HEK293 (cell line): ENCODE measurements at regions not wholly inside any gene's neighbourhood (a gene's known extent, or its start where the extent isn't known, plus 50 kb on each side); places are given as distances from the start of the nearest gene placed in this dataset.

Source experiments
- CTCF ChIA-PET: fragments of 350-600 bp; formaldehyde crosslinking; extraction: SDS; loops from one replicate; lab custom pipeline; 2021; ENCODE audit warnings: antibody characterized with exemption; lab: Yijun Ruan, JAX
- POLR2A ChIA-PET: fragments of 300-600 bp; formaldehyde crosslinking; extraction: SDS; loops from one replicate; lab custom pipeline; 2020; ENCODE audit warnings: antibody characterized with exemption, inconsistent platforms; lab: Yijun Ruan, JAX
- H3K27ac ChIP-seq: fragments of 200-500 bp; sonication (Bioruptor generic); 2 replicates; pipeline ENCODE4 v1.5.1; 2014; ENCODE audit warnings: low read depth, low read length, control low read depth, inconsistent platforms; ENCODE audit errors: extremely low read depth
- H3K36me3 ChIP-seq, 2 experiments: fragments of 200-500 bp in 1 of 2; sonication (Bioruptor generic) in 1 of 2; 1 replicate in 1 of 2; 2 replicates in 1 of 2; pipeline ENCODE4 v1.5.1; 2014 to 2017; ENCODE audit warnings: inconsistent platforms in 2 of 2, low read length in 2 of 2; ENCODE audit not compliant: control insufficient read depth in 2 of 2, insufficient read depth in 1 of 2
- H3K4me1 ChIP-seq: fragments of 200-500 bp; sonication (Bioruptor generic); 2 replicates; pipeline ENCODE4 v1.5.1; 2014; ENCODE audit warnings: mild to moderate bottlenecking, low read length, inconsistent platforms; ENCODE audit not compliant: control insufficient read depth, insufficient read depth
- H3K4me3 ChIP-seq: 2 replicates; pipeline ENCODE4 v1.5.1; 2011; ENCODE audit warnings: low read depth, mild to moderate bottlenecking, control low read depth, low read length, moderate library complexity
- H3K9me3 ChIP-seq: fragments of 200-500 bp; sonication (Bioruptor generic); 2 replicates; pipeline ENCODE4 v1.5.1; 2014; ENCODE audit warnings: low read depth, low read length, inconsistent platforms; ENCODE audit not compliant: control insufficient read depth, insufficient read depth
- GLIS2 ChIP-seq: fragments of 450-650 bp; formaldehyde crosslinking; IDR thresholded peaks from 2 replicates; pipeline ENCODE4 v1.5.1; 2016; ENCODE audit warnings: missing biosample characterization, missing genetic modification characterization
- HOXC10 ChIP-seq: sonication (generic); formaldehyde crosslinking; IDR thresholded peaks from 2 replicates; pipeline ENCODE4 v1.8.1; 2023; ENCODE audit warnings: mild to moderate bottlenecking, missing genetic modification reagents
- PRDM2 ChIP-seq: fragments of 450-650 bp; formaldehyde crosslinking; IDR thresholded peaks from 2 replicates; pipeline ENCODE4 v1.5.1; 2016; ENCODE audit warnings: missing biosample characterization, missing genetic modification characterization, borderline replicate concordance
- SP2 ChIP-seq: fragments of 450-650 bp; formaldehyde crosslinking; IDR thresholded peaks from 2 replicates; pipeline ENCODE4 v1.5.1; 2016; ENCODE audit warnings: missing biosample characterization, missing genetic modification characterization
- TRIM28 ChIP-seq: IDR thresholded peaks from 2 replicates; pipeline ENCODE4 v1.6.1; 2011; ENCODE audit warnings: low read length, control low read depth, borderline replicate concordance
- ZBTB17 ChIP-seq: fragments of 450-650 bp; formaldehyde crosslinking; IDR thresholded peaks from 2 replicates; pipeline ENCODE4 v1.5.1; 2016; ENCODE audit warnings: missing biosample characterization, missing genetic modification characterization
- ZBTB48 ChIP-seq: fragments of 450-650 bp; formaldehyde crosslinking; IDR thresholded peaks from 2 replicates; pipeline ENCODE4 v1.5.1; 2016; ENCODE audit warnings: missing biosample characterization, missing genetic modification characterization
- ZBTB49 ChIP-seq: fragments of 450-650 bp; formaldehyde crosslinking; IDR thresholded peaks from 2 replicates; pipeline ENCODE4 v1.5.1; 2016; ENCODE audit warnings: missing biosample characterization, missing genetic modification characterization, low read depth
- ZEB2 ChIP-seq: fragments of 450-650 bp; formaldehyde crosslinking; IDR thresholded peaks from 2 replicates; pipeline ENCODE4 v1.5.1; 2016; ENCODE audit warnings: missing biosample characterization, missing genetic modification characterization
- ZNF2 ChIP-seq: fragments of 450-650 bp; formaldehyde crosslinking; IDR thresholded peaks from 2 replicates; pipeline ENCODE4 v1.5.1; 2016; ENCODE audit warnings: missing biosample characterization, missing genetic modification characterization
- ZNF221 ChIP-seq: fragments of 450-650 bp; formaldehyde crosslinking; IDR thresholded peaks from 2 replicates; pipeline ENCODE4 v1.5.1; 2017; ENCODE audit warnings: missing biosample characterization, missing genetic modification characterization, borderline replicate concordance
- ZNF239 ChIP-seq: fragments of 450-650 bp; formaldehyde crosslinking; IDR thresholded peaks from 2 replicates; pipeline ENCODE4 v1.5.1; 2016; ENCODE audit warnings: missing biosample characterization, missing genetic modification characterization
- ZNF37A ChIP-seq: fragments of 450-650 bp; IDR thresholded peaks from 2 replicates; pipeline ENCODE4 v1.5.1; 2018; ENCODE audit warnings: missing biosample characterization, missing genetic modification characterization
- ZNF426 ChIP-seq: fragments of 450-650 bp; formaldehyde crosslinking; IDR thresholded peaks from 2 replicates; pipeline ENCODE4 v1.5.1; 2017; ENCODE audit warnings: missing biosample characterization, missing genetic modification characterization, mild to moderate bottlenecking, inconsistent platforms, moderate library complexity
- ZNF501 ChIP-seq: fragments of 450-650 bp; formaldehyde crosslinking; IDR thresholded peaks from 2 replicates; pipeline ENCODE4 v1.5.1; 2016; ENCODE audit warnings: missing biosample characterization, missing genetic modification characterization
- ZNF544 ChIP-seq: fragments of 450-650 bp; formaldehyde crosslinking; IDR thresholded peaks from 2 replicates; pipeline ENCODE4 v1.5.0; 2017; ENCODE audit warnings: missing biosample characterization, missing genetic modification characterization
- ZNF707 ChIP-seq: fragments of 450-650 bp; formaldehyde crosslinking; IDR thresholded peaks from 2 replicates; pipeline ENCODE4 v1.5.1; 2016; ENCODE audit warnings: missing biosample characterization, missing genetic modification characterization
- ZNF791 ChIP-seq: fragments of 450-650 bp; formaldehyde crosslinking; IDR thresholded peaks from 2 replicates; pipeline ENCODE4 v1.5.1; 2016; ENCODE audit warnings: missing biosample characterization, missing genetic modification characterization
- ZSCAN23 ChIP-seq: fragments of 450-650 bp; formaldehyde crosslinking; IDR thresholded peaks from 2 replicates; pipeline ENCODE4 v1.5.1; 2016; ENCODE audit warnings: missing biosample characterization, missing genetic modification characterization
- ZSCAN4 ChIP-seq: fragments of 450-650 bp; formaldehyde crosslinking; IDR thresholded peaks from 2 replicates; pipeline ENCODE4 v1.5.1; 2017; ENCODE audit warnings: missing biosample characterization, missing genetic modification characterization

GRCh38 chr18:42137693-42138375, 182.8 kb downstream of the PIK3C3 start:
- ChIA-PET CTCF (interaction anchor here (0.5 to 2.4 kb wide), 3 partner anchors 14 to 23 kb away, joined by 3 to 10 read pairs (median 3); no protein-coding TSS in a partner anchor), POLR2A (no interaction called here)
- H3K27ac ChIP-seq = no peak overlapping the region
- H3K9me3 ChIP-seq = no peaks in the 10 kb centered on the region
- no peaks in the 10 kb centered on the region for H3K4me1 ChIP-seq
- H3K36me3 ChIP-seq = no peaks in the 10 kb centered on the region
- no peak for TF ChIP-seq ZNF544 (tag by site-specific recombination)
- no peak for TF ChIP-seq ZSCAN23 (tag by site-specific recombination)
- TF ChIP-seq ZNF239 (tag by site-specific recombination) = no peak
- no peak for TF ChIP-seq ZNF2 (tag by site-specific recombination)
- no peak for TF ChIP-seq TRIM28
- no peak for TF ChIP-seq ZNF791 (tag by site-specific recombination)
- no peak for TF ChIP-seq ZNF501 (tag by site-specific recombination)
- TF ChIP-seq ZNF426 (tag by site-specific recombination) = no peak
- TF ChIP-seq ZBTB17 (tag by site-specific recombination) = no peak
- TF ChIP-seq ZEB2 (tag by site-specific recombination) = no peak
- no peak overlapping the region for H3K4me3 ChIP-seq

- H3K27ac ChIP-seq = no peak overlapping the region
- POLR2A ChIA-PET = interaction anchor here (0.7 kb wide), 1 partner anchor 593 kb away, joined by 3 read pairs; no protein-coding TSS in a partner anchor
- CTCF ChIA-PET = interaction anchor here (1.1 kb wide), 1 partner anchor 18 kb away, joined by 3 read pairs; no protein-coding TSS in a partner anchor
- H3K9me3 ChIP-seq = no peaks in the 10 kb centered on the region
- no peaks in the 10 kb centered on the region for H3K36me3 ChIP-seq
- no peak overlapping the region for H3K4me3 ChIP-seq
- H3K4me1 ChIP-seq = no peaks in the 10 kb centered on the region
- TF ChIP-seq PRDM2 = no peak
- TF ChIP-seq ZNF707 (tag by site-specific recombination) = no peak
- TF ChIP-seq ZBTB49 (tag by site-specific recombination) = no peak
- no peak for TF ChIP-seq TRIM28
- TF ChIP-seq ZNF37A (tag by site-specific recombination) = no peak
- no peak for TF ChIP-seq HOXC10 (CRISPR knock-in tag)
- TF ChIP-seq ZNF2 (tag by site-specific recombination) = no peak
- TF ChIP-seq SP2 = no peak
- TF ChIP-seq ZSCAN4 (tag by site-specific recombination) = no peak
- TF ChIP-seq ZBTB48 (tag by site-specific recombination) = no peak
- no peak for TF ChIP-seq GLIS2 (tag by site-specific recombination)
- no peak for TF ChIP-seq ZNF221 (tag by site-specific recombination)
Measured at GRCh38 chr18:42141439-42141838, 186.4 kb downstream of the PIK3C3 start.
